GM23338 (cell line): ENCODE measurements at regions not wholly inside any gene's neighbourhood (a gene's known extent, or its start where the extent isn't known, plus 50 kb on each side); places are given as distances from the start of the nearest gene placed in this dataset.

ENCODE experiments used
- ATAC-seq: fragments of 200-7000 bp; cut with Tn5 transposase; 3 replicates; pipeline ENCODE4 v1.9.1; 2020
- DNase-seq: peaks from one replicate; pipeline ENCODE4 v3.0.0-alpha.2; 2015; ENCODE audit warnings: low spot score
- H2AFZ ChIP-seq: fragments of 200-600 bp; sonication (generic); 2 replicates; pipeline ENCODE4 v1.8.0; 2016; ENCODE audit warnings: antibody characterized with exemption, mild to moderate bottlenecking, moderate library complexity
- H3F3A ChIP-seq: fragments of 200-600 bp; sonication (generic); replicated peaks from 2 replicates; pipeline ENCODE4 v1.8.0; 2017; ENCODE audit warnings: antibody characterized with exemption, mixed run types, low read depth
- H3K27ac ChIP-seq: fragments of 200-600 bp; sonication (generic); 2 replicates; pipeline ENCODE4 v1.6.1; 2016; ENCODE audit warnings: low read depth
- H3K27me3 ChIP-seq: fragments of 200-600 bp; sonication (generic); 2 replicates; pipeline ENCODE4 v1.8.0; 2016; ENCODE audit warnings: mild to moderate bottlenecking, mixed run types, moderate library complexity; ENCODE audit not compliant: insufficient read depth
- H3K36me3 ChIP-seq: fragments of 200-600 bp; sonication (generic); 2 replicates; pipeline ENCODE4 v1.8.0; 2016; ENCODE audit warnings: mild to moderate bottlenecking; ENCODE audit not compliant: insufficient read depth
- H3K4me1 ChIP-seq: fragments of 200-600 bp; sonication (generic); 2 replicates; pipeline ENCODE4 v1.8.0; 2016; ENCODE audit warnings: mild to moderate bottlenecking, moderate library complexity; ENCODE audit not compliant: insufficient read depth
- H3K4me2 ChIP-seq: fragments of 200-600 bp; sonication (generic); 2 replicates; pipeline ENCODE4 v1.7.1; 2017; ENCODE audit warnings: mixed run types
- H3K4me3 ChIP-seq: fragments of 200-600 bp; sonication (generic); 2 replicates; pipeline ENCODE4 v1.6.1; 2016; ENCODE audit warnings: mixed run types
- H3K79me2 ChIP-seq: fragments of 200-600 bp; sonication (generic); replicated peaks from 2 replicates; pipeline ENCODE4 v1.8.0; 2017; ENCODE audit warnings: mild to moderate bottlenecking; ENCODE audit not compliant: insufficient read depth
- H3K9me2 ChIP-seq: fragments of 200-600 bp; sonication (generic); 2 replicates; pipeline ENCODE4 v1.8.0; 2017; ENCODE audit not compliant: insufficient read depth
- H4K20me1 ChIP-seq: fragments of 200-600 bp; sonication (generic); replicated peaks from 2 replicates; pipeline ENCODE4 v1.8.0; 2017; ENCODE audit warnings: mild to moderate bottlenecking; ENCODE audit not compliant: insufficient read depth
- H3K27ac Mint-ChIP-seq: 2 replicates; pipeline ENCODE4 v1.8.0; 2020; ENCODE audit warnings: inconsistent platforms, mild to moderate bottlenecking, moderate library complexity, mixed read lengths
- H3K27me3 Mint-ChIP-seq: 3 replicates; pipeline ENCODE4 v1.8.0; 2022; ENCODE audit warnings: low read depth, mild to moderate bottlenecking, moderate library complexity, mixed read lengths, inconsistent platforms; ENCODE audit not compliant: insufficient read depth, poor library complexity
- H3K36me3 Mint-ChIP-seq: 3 replicates; pipeline ENCODE4 v1.8.0; 2021; ENCODE audit warnings: low read depth, mild to moderate bottlenecking, inconsistent platforms, moderate library complexity, mixed read lengths
- H3K4me1 Mint-ChIP-seq: 3 replicates; pipeline ENCODE4 v1.8.0; 2020; ENCODE audit warnings: mild to moderate bottlenecking, inconsistent platforms, mixed read lengths
- H3K4me3 Mint-ChIP-seq: 3 replicates; pipeline ENCODE4 v1.8.0; 2021; ENCODE audit warnings: moderate library complexity, mild to moderate bottlenecking, inconsistent platforms, mixed read lengths
- H3K9me3 Mint-ChIP-seq: 3 replicates; pipeline ENCODE4 v1.8.0; 2020; ENCODE audit warnings: moderate library complexity, mild to moderate bottlenecking, inconsistent platforms, mixed read lengths
- CREB1 ChIP-seq: fragments of 250-450 bp; sonication (Bioruptor Pico); IDR thresholded peaks from 2 replicates; pipeline ENCODE4 v1.5.0; 2020; ENCODE audit warnings: low read depth, mild to moderate bottlenecking, moderate library complexity
- CTCF ChIP-seq, 2 experiments: fragments of 200-600 bp in 1 of 2; sonication (generic) in 1 of 2; conservative IDR thresholded peaks; 2 replicates each; pipeline versions ENCODE4 v1.5.1 to v1.6.1; 2016 to 2017; ENCODE audit warnings: antibody characterized with exemption in 2 of 2, low read depth in 2 of 2, mild to moderate bottlenecking in 2 of 2, moderate library complexity in 1 of 2
- ETS1 ChIP-seq: IDR thresholded peaks from 2 replicates; pipeline ENCODE4 v1.6.1; 2016; ENCODE audit warnings: antibody characterized with exemption
- EZH2 ChIP-seq: fragments of 200-600 bp; sonication (generic); IDR thresholded peaks from one replicate; pipeline ENCODE4 v1.8.0; 2017; ENCODE audit warnings: antibody characterized with exemption, mild to moderate bottlenecking, low read depth; ENCODE audit not compliant: unreplicated experiment
- JUNB ChIP-seq: IDR thresholded peaks from one replicate; pipeline ENCODE4 v1.6.1; 2016; ENCODE audit warnings: antibody characterized with exemption; ENCODE audit not compliant: unreplicated experiment
- NANOG ChIP-seq: IDR thresholded peaks from 2 replicates; pipeline ENCODE4 v1.6.1; 2016; ENCODE audit warnings: antibody characterized with exemption, borderline replicate concordance
- REST ChIP-seq: IDR thresholded peaks from one replicate; pipeline ENCODE4 v1.6.1; 2018; ENCODE audit warnings: antibody characterized with exemption; ENCODE audit not compliant: unreplicated experiment
- STAT1 ChIP-seq: IDR thresholded peaks from one replicate; pipeline ENCODE4 v1.6.1; 2016; ENCODE audit warnings: antibody characterized with exemption; ENCODE audit not compliant: unreplicated experiment
- ZNF114 ChIP-seq: fragments of 250-450 bp; sonication (Bioruptor Pico); IDR thresholded peaks from 2 replicates; pipeline ENCODE4 v1.5.0; 2020; ENCODE audit warnings: mild to moderate bottlenecking, moderate library complexity
- ZNF331 ChIP-seq: fragments of 250-450 bp; sonication (Bioruptor Pico); IDR thresholded peaks from 2 replicates; pipeline ENCODE4 v1.5.0; 2020; ENCODE audit warnings: low read depth, mild to moderate bottlenecking, moderate library complexity
- TF ChIP-seq, protein P1 (sequence below): fragments of 250-450 bp; sonication (Bioruptor Pico); IDR thresholded peaks from 2 replicates; pipeline ENCODE4 v1.5.0; 2020; ENCODE audit warnings: mild to moderate bottlenecking, moderate library complexity

- Mint-ChIP-seq H3K4me1 (no peaks in the 10 kb centered on the region), H3K36me3 (no peaks in the 10 kb centered on the region), H3K9me3 (no peaks in the 10 kb centered on the region), H3K27ac (no peak overlapping the region), H3K4me3 (no peak overlapping the region), H3K27me3 (peaks cover 3% of the 10 kb centered on the region)
- DNase-seq (no peak), ATAC-seq (no peak)
- H3K27ac ChIP-seq, result no peak overlapping the region
- no peaks in the 10 kb centered on the region for H3F3A ChIP-seq
- H3K4me3 ChIP-seq, result no peak overlapping the region
- H3K36me3 ChIP-seq, result no peaks in the 10 kb centered on the region
- H3K4me1 ChIP-seq, result no peaks in the 10 kb centered on the region
- no peak overlapping the region for H2AFZ ChIP-seq
- no peaks in the 10 kb centered on the region for H3K27me3 ChIP-seq
- 0 out of 2 replicates have a peak, but pooled peaks cover 3% of the 10 kb centered on the region for H3K9me2 ChIP-seq
- H3K4me2 ChIP-seq, result no peak overlapping the region
- no peaks in the 10 kb centered on the region for H3K79me2 ChIP-seq
- TF ChIP-seq CTCF (conservative IDR thresholded peaks at IDR 0.05; ENCODE audit: low read depth in 2 of 2) (no peak), ZNF114 (CRISPR knock-in tag) (no peak), REST (no peak), NANOG (no peak), STAT1 (no peak), ZNF331 (CRISPR knock-in tag) (no peak), ETS1 (no peak), EZH2 (no peak), JUNB (no peak), CREB1 (CRISPR knock-in tag) (no peak)
- TF ChIP-seq, protein P1, sequence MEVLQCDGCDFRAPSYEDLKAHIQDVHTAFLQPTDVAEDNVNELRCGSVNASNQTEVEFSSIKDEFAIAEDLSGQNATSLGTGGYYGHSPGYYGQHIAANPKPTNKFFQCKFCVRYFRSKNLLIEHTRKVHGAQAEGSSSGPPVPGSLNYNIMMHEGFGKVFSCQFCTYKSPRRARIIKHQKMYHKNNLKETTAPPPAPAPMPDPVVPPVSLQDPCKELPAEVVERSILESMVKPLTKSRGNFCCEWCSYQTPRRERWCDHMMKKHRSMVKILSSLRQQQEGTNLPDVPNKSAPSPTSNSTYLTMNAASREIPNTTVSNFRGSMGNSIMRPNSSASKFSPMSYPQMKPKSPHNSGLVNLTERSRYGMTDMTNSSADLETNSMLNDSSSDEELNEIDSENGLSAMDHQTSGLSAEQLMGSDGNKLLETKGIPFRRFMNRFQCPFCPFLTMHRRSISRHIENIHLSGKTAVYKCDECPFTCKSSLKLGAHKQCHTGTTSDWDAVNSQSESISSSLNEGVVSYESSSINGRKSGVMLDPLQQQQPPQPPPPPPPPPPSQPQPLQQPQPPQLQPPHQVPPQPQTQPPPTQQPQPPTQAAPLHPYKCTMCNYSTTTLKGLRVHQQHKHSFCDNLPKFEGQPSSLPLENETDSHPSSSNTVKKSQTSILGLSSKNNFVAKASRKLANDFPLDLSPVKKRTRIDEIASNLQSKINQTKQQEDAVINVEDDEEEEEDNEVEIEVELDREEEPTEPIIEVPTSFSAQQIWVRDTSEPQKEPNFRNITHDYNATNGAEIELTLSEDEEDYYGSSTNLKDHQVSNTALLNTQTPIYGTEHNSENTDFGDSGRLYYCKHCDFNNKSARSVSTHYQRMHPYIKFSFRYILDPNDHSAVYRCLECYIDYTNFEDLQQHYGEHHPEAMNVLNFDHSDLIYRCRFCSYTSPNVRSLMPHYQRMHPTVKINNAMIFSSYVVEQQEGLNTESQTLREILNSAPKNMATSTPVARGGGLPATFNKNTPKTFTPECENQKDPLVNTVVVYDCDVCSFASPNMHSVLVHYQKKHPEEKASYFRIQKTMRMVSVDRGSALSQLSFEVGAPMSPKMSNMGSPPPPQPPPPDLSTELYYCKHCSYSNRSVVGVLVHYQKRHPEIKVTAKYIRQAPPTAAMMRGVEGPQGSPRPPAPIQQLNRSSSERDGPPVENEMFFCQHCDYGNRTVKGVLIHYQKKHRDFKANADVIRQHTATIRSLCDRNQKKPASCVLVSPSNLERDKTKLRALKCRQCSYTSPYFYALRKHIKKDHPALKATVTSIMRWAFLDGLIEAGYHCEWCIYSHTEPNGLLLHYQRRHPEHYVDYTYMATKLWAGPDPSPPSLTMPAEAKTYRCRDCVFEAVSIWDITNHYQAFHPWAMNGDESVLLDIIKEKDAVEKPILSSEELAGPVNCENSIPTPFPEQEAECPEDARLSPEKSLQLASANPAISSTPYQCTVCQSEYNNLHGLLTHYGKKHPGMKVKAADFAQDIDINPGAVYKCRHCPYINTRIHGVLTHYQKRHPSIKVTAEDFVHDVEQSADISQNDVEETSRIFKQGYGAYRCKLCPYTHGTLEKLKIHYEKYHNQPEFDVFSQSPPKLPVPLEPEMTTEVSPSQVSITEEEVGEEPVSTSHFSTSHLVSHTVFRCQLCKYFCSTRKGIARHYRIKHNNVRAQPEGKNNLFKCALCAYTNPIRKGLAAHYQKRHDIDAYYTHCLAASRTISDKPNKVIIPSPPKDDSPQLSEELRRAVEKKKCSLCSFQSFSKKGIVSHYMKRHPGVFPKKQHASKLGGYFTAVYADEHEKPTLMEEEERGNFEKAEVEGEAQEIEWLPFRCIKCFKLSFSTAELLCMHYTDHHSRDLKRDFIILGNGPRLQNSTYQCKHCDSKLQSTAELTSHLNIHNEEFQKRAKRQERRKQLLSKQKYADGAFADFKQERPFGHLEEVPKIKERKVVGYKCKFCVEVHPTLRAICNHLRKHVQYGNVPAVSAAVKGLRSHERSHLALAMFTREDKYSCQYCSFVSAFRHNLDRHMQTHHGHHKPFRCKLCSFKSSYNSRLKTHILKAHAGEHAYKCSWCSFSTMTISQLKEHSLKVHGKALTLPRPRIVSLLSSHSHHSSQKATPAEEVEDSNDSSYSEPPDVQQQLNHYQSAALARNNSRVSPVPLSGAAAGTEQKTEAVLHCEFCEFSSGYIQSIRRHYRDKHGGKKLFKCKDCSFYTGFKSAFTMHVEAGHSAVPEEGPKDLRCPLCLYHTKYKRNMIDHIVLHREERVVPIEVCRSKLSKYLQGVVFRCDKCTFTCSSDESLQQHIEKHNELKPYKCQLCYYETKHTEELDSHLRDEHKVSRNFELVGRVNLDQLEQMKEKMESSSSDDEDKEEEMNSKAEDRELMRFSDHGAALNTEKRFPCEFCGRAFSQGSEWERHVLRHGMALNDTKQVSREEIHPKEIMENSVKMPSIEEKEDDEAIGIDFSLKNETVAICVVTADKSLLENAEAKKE (CRISPR knock-in tag), result no peak
- no peaks in the 10 kb centered on the region for H4K20me1 ChIP-seq
Measured at GRCh38 chr12:13573698-13574321, 377.3 kb downstream of the EMP1 start.
